COLO829 (cell line): ENCODE measurements at regions not wholly inside any gene's neighbourhood (a gene's known extent, or its start where the extent isn't known, plus 50 kb on each side); places are given as distances from the start of the nearest gene placed in this dataset.

Experiments used
- DNase-seq: peaks from one replicate; pipeline ENCODE4 v3.0.0; 2012; ENCODE audit warnings: low spot score

DNA sequence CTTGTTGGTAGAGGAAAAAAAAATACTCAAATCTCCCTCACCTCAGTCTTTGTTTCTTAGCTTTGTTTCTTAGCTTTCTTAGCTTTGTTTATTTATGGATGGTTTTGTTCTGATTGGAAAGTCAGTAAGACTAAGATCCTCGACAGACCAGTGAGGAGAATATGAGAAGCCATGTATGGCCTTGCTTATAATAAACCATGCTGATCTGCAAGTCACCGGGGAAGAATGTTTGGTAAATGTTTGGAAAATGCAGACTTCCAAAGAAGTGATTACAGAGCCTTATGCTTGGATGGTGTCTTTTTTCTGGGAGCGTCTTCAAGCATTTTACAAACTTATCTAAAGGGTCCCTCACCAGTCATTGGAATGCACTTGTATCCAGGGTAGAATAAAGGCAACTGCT lies 90.1 kb upstream of the NOCT start:
- DNase-seq, result no peak

- DNase-seq, result peak; percentile 84
Observed at GRCh38 chr4:138919094-138919936, 96.3 kb upstream of the NOCT start.

DNA sequence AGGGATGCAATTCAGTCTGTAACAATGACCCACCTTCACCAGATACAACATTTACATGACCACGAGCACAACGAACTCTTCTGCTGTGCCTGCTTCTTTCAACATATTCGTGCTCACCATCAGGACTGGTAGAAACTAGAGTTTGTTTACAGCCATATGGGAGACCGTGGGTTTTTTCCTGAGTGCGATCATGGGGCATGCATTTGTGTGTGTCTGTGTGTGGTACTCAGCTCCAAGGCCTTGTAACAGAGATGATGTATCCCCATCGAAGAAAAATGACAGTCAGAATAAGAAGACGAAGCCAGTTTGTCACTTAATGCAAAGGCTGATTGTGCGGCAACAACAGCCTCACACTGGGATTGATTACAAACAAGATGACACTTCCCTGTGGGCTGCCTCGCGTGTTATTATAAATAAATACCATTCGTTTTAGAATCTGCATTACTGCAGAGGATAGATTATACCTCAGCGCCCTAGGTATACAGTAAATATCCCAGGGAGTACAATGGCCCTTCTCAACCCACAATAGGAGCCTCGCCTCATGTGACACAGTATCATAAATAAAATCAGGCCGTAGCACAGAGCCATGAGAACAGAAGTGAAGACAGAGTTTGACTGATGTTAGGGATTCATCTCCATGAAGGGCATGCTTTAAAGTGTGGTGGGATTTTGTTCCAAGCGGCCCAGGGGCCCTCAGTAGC lies 97.3 kb upstream of the NOCT start:
- no peak for DNase-seq

DNA sequence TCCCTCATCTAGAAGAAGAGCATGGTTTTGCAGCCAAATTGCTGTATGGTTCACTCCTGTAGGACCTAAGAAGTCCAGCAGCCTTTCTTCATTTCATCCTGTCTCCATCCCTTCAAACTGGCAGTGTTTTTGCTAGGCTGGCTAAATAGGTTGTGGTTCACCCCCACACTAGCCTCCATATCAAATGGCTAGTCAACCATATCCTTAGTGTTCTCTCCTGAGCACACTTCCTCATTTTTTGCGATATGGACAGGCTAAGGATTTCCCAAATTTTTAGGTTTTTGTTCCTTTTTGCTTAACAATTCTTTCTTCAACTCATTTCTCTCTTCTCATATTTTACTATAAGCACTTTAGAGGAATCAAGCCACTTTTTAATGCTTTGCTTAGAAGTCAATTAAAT lies 98.8 kb upstream of the NOCT start:
- DNase-seq, result no peak

DNA sequence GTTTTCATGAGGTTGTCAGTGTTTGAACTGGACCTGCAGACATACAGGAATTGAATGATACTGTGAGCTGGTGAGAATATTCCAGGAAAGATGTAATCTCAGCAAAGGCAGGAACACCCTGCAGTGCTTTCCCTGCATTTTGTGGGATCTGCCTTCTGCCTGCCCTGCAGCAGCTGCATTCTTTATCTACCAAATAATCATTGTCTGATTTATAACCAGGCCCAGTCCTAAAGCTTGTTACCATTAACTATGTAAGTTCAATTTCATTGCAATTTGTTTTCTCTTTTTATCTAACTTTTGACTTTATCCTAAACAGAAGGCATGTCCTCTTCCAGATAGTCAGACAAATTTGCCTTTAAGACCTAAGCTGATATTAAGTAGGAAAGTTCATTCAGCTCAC lies 99.8 kb upstream of the NOCT start:
- no peak for DNase-seq

GRCh38 chr4:138912704-138913340 lies 102.8 kb upstream of the NOCT start:
- DNase-seq, result no peak

GRCh38 chr4:138911909-138912703 lies 103.5 kb upstream of the NOCT start:
- no peak for DNase-seq

- peak; percentile 90 for DNase-seq
Observed at GRCh38 chr4:138910914-138911336, 104.7 kb upstream of the NOCT start.

- peak; percentile 26 for DNase-seq
Observed at GRCh38 chr4:138910195-138910913, 105.2 kb upstream of the NOCT start.

DNA sequence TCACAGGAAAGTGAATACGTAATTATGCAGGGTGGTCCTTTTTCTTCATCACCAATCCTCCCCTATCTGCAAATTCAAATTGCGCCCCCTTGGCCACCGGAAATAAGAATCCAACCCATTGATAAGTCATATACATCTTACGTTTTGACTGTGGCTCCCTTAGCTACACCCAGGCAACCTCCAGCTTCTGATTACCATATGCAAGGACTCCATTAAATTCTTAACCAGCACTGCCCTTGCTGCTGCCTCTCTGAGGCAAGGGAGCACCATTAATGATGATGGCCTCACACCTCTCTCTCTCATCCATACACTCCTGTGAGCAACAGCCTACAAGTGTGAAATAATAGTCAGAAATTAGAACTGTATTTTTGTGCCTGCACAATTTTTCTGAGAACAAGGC lies 106.0 kb upstream of the NOCT start:
- no peak for DNase-seq

- no peak for DNase-seq
Observed at GRCh38 chr4:138908134-138908533, 107.4 kb upstream of the NOCT start.

- no peak for DNase-seq
Observed at GRCh38 chr4:138907174-138907573, 108.4 kb upstream of the NOCT start.

- no peak for DNase-seq
Observed at GRCh38 chr4:138904793-138905192, 110.8 kb upstream of the NOCT start.

GRCh38 chr4:138903185-138903584 lies 112.4 kb upstream of the NOCT start:
- no peak for DNase-seq

DNA sequence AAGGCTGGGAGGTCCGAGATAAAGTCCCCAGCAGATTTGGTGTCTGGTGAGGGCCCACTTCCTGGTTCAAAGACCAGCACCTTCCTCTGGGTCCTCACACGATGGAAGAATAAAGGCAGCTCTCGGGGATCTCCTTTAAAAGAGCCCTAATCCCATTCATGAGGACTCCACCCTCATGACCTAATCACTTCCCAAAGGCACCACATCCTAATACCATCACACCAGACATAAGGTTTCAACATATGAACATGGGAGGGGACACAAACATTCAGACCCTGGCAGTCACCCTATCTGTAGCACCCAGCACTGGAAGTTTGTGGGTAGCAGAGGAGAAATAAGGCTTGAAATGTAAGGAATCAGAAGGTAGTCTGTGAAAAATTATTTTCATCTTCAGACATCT lies 112.9 kb upstream of the NOCT start:
- DNase-seq, result no peak

DNA sequence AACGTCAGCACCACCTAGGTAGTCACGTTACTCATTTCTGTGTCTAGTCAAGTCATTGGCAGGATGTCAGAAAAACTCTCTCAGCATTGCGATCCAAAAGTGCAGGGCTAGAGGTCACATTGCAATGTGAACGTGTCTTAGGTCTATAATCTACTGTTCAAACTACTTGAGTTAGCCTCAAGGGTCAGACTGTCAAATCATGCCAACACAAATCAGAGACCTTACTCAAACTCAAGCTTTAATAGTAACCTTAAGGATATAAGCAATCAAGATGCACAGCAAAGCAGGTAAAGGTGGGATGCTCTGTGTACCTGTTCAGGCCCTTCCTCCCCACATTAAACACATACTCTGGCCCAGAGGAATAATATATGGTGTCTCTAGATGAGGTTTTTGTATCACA lies 114.4 kb upstream of the NOCT start:
- no peak for DNase-seq

DNA sequence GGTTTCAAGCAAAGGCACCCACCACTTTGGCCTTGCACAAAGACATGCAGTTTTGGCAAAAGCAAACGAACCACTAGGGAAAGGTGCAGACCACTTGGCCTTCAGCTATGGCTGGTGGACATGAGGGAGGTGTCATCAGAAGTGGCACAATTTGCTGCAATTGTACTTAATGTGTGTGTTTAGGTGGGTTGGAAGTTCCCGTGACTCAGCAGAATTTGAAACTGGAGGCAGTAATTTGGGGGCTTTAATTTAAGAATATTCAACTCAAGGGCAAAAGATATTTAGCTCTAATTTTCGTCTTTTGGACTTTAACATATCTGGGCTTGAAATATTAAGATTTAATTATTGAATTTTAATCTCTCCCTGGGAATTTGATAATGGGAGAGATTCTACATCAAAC lies 115.6 kb upstream of the NOCT start:
- DNase-seq, result no peak

GRCh38 chr4:138898282-138898681 lies 117.3 kb upstream of the NOCT start:
- no peak for DNase-seq

- no peak for DNase-seq
Observed at GRCh38 chr4:138897811-138898226, 117.8 kb upstream of the NOCT start.

GRCh38 chr4:138894709-138895108 lies 120.9 kb upstream of the NOCT start:
- DNase-seq, result no peak

- DNase-seq, result no peak
Observed at GRCh38 chr4:138894011-138894410, 121.6 kb upstream of the NOCT start.
